ENCODE measurements at regions not wholly inside any gene's neighbourhood (a gene's known extent, or its start where the extent isn't known, plus 50 kb on each side); places are given as distances from the start of the nearest gene placed in this dataset.

GRCh38 chr10:106226828-106227227 lies 937.7 kb downstream of the SORCS1 start:
- no peak overlapping the region for H3K4me3 ChIP-seq (ENCODE audit: low read length)
- no peaks in the 10 kb centered on the region for H3K27me3 ChIP-seq (ENCODE audit: control insufficient read depth, insufficient read depth, low read length)
- no peaks in the 10 kb centered on the region for H3K9me3 ChIP-seq (ENCODE audit: control insufficient read depth, low read depth, low read length)
- H3K36me3 ChIP-seq (ENCODE audit: control insufficient read depth, low read depth, low read length): no peaks in the 10 kb centered on the region
- H3K9ac ChIP-seq (ENCODE audit: low read length): no peak overlapping the region
- H3K4me1 ChIP-seq (ENCODE audit: control insufficient read depth, low read depth, low read length): no peaks in the 10 kb centered on the region
- H3K27ac ChIP-seq (ENCODE audit: low read length): no peak overlapping the region

GRCh38 chr10:106226142-106226541 lies 938.4 kb downstream of the SORCS1 start:
- H3K27ac ChIP-seq (ENCODE audit: low read length): no peak overlapping the region
- H3K9ac ChIP-seq (ENCODE audit: low read length): no peak overlapping the region
- no peaks in the 10 kb centered on the region for H3K27me3 ChIP-seq (ENCODE audit: control insufficient read depth, insufficient read depth, low read length)
- H3K36me3 ChIP-seq (ENCODE audit: control insufficient read depth, low read depth, low read length): no peaks in the 10 kb centered on the region
- no peaks in the 10 kb centered on the region for H3K9me3 ChIP-seq (ENCODE audit: control insufficient read depth, low read depth, low read length)
- no peaks in the 10 kb centered on the region for H3K4me1 ChIP-seq (ENCODE audit: control insufficient read depth, low read depth, low read length)
- H3K4me3 ChIP-seq (ENCODE audit: low read length): no peak overlapping the region

- Histone ChIP-seq H3K9me3 (ENCODE audit: control insufficient read depth, low read depth, low read length) (no peaks in the 10 kb centered on the region), H3K27ac (ENCODE audit: low read length) (no peak overlapping the region), H3K4me1 (ENCODE audit: control insufficient read depth, low read depth, low read length) (no peaks in the 10 kb centered on the region), H3K4me3 (ENCODE audit: low read length) (no peak overlapping the region), H3K9ac (ENCODE audit: low read length) (no peak overlapping the region), H3K36me3 (ENCODE audit: control insufficient read depth, low read depth, low read length) (no peaks in the 10 kb centered on the region), H3K27me3 (ENCODE audit: control insufficient read depth, insufficient read depth, low read length) (no peaks in the 10 kb centered on the region)
Observed at GRCh38 chr10:106224676-106225075, 939.8 kb downstream of the SORCS1 start.

GRCh38 chr10:106217627-106218026 lies 946.9 kb downstream of the SORCS1 start:
- no peak overlapping the region for H3K9ac ChIP-seq (ENCODE audit: low read length)
- no peaks in the 10 kb centered on the region for H3K36me3 ChIP-seq (ENCODE audit: control insufficient read depth, low read depth, low read length)
- no peak overlapping the region for H3K4me3 ChIP-seq (ENCODE audit: low read length)
- H3K27me3 ChIP-seq (ENCODE audit: control insufficient read depth, insufficient read depth, low read length): no peaks in the 10 kb centered on the region
- H3K4me1 ChIP-seq (ENCODE audit: control insufficient read depth, low read depth, low read length): no peaks in the 10 kb centered on the region
- no peaks in the 10 kb centered on the region for H3K9me3 ChIP-seq (ENCODE audit: control insufficient read depth, low read depth, low read length)
- no peak overlapping the region for H3K27ac ChIP-seq (ENCODE audit: low read length)

GRCh38 chr10:106216085-106216484 lies 948.4 kb downstream of the SORCS1 start:
- H3K4me1 ChIP-seq (ENCODE audit: control insufficient read depth, low read depth, low read length): no peaks in the 10 kb centered on the region
- H3K36me3 ChIP-seq (ENCODE audit: control insufficient read depth, low read depth, low read length): no peaks in the 10 kb centered on the region
- H3K27ac ChIP-seq (ENCODE audit: low read length): no peak overlapping the region
- no peak overlapping the region for H3K4me3 ChIP-seq (ENCODE audit: low read length)
- H3K9me3 ChIP-seq (ENCODE audit: control insufficient read depth, low read depth, low read length): no peaks in the 10 kb centered on the region
- H3K9ac ChIP-seq (ENCODE audit: low read length): no peak overlapping the region
- no peaks in the 10 kb centered on the region for H3K27me3 ChIP-seq (ENCODE audit: control insufficient read depth, insufficient read depth, low read length)

- Histone ChIP-seq H3K27ac (ENCODE audit: low read length) (no peak overlapping the region), H3K4me3 (ENCODE audit: low read length) (no peak overlapping the region), H3K27me3 (ENCODE audit: control insufficient read depth, insufficient read depth, low read length) (no peaks in the 10 kb centered on the region), H3K36me3 (ENCODE audit: control insufficient read depth, low read depth, low read length) (no peaks in the 10 kb centered on the region), H3K4me1 (ENCODE audit: control insufficient read depth, low read depth, low read length) (no peaks in the 10 kb centered on the region), H3K9ac (ENCODE audit: low read length) (no peak overlapping the region), H3K9me3 (ENCODE audit: control insufficient read depth, low read depth, low read length) (no peaks in the 10 kb centered on the region)
Observed at GRCh38 chr10:106214243-106214642, 950.3 kb downstream of the SORCS1 start.

GRCh38 chr10:106213493-106213892 lies 951.0 kb downstream of the SORCS1 start:
- H3K36me3 ChIP-seq (ENCODE audit: control insufficient read depth, low read depth, low read length): no peaks in the 10 kb centered on the region
- no peaks in the 10 kb centered on the region for H3K4me1 ChIP-seq (ENCODE audit: control insufficient read depth, low read depth, low read length)
- no peak overlapping the region for H3K4me3 ChIP-seq (ENCODE audit: low read length)
- no peaks in the 10 kb centered on the region for H3K27me3 ChIP-seq (ENCODE audit: control insufficient read depth, insufficient read depth, low read length)
- H3K27ac ChIP-seq (ENCODE audit: low read length): no peak overlapping the region
- no peak overlapping the region for H3K9ac ChIP-seq (ENCODE audit: low read length)
- H3K9me3 ChIP-seq (ENCODE audit: control insufficient read depth, low read depth, low read length): no peaks in the 10 kb centered on the region

- Histone ChIP-seq H3K27me3 (ENCODE audit: control insufficient read depth, insufficient read depth, low read length) (no peaks in the 10 kb centered on the region), H3K27ac (ENCODE audit: low read length) (no peak overlapping the region), H3K9me3 (ENCODE audit: control insufficient read depth, low read depth, low read length) (no peaks in the 10 kb centered on the region), H3K4me3 (ENCODE audit: low read length) (no peak overlapping the region), H3K36me3 (ENCODE audit: control insufficient read depth, low read depth, low read length) (no peaks in the 10 kb centered on the region), H3K9ac (ENCODE audit: low read length) (no peak overlapping the region), H3K4me1 (ENCODE audit: control insufficient read depth, low read depth, low read length) (no peaks in the 10 kb centered on the region)
Observed at GRCh38 chr10:106198275-106198674, 966.2 kb downstream of the SORCS1 start.

GRCh38 chr10:106189292-106189691 lies 975.2 kb downstream of the SORCS1 start:
- no peaks in the 10 kb centered on the region for H3K36me3 ChIP-seq (ENCODE audit: control insufficient read depth, low read depth, low read length)
- no peak overlapping the region for H3K4me3 ChIP-seq (ENCODE audit: low read length)
- H3K9me3 ChIP-seq (ENCODE audit: control insufficient read depth, low read depth, low read length): no peaks in the 10 kb centered on the region
- H3K9ac ChIP-seq (ENCODE audit: low read length): no peak overlapping the region
- H3K27ac ChIP-seq (ENCODE audit: low read length): no peak overlapping the region
- no peaks in the 10 kb centered on the region for H3K27me3 ChIP-seq (ENCODE audit: control insufficient read depth, insufficient read depth, low read length)
- H3K4me1 ChIP-seq (ENCODE audit: control insufficient read depth, low read depth, low read length): no peaks in the 10 kb centered on the region

- Histone ChIP-seq H3K9me3 (ENCODE audit: control insufficient read depth, low read depth, low read length) (no peaks in the 10 kb centered on the region), H3K27ac (ENCODE audit: low read length) (no peak overlapping the region), H3K36me3 (ENCODE audit: control insufficient read depth, low read depth, low read length) (no peaks in the 10 kb centered on the region), H3K9ac (ENCODE audit: low read length) (no peak overlapping the region), H3K27me3 (ENCODE audit: control insufficient read depth, insufficient read depth, low read length) (no peaks in the 10 kb centered on the region), H3K4me1 (ENCODE audit: control insufficient read depth, low read depth, low read length) (no peaks in the 10 kb centered on the region), H3K4me3 (ENCODE audit: low read length) (no peak overlapping the region)
Observed at GRCh38 chr10:106185951-106186350, 978.6 kb downstream of the SORCS1 start.

GRCh38 chr10:106183041-106183440 lies 981.5 kb downstream of the SORCS1 start:
- H3K36me3 ChIP-seq (ENCODE audit: control insufficient read depth, low read depth, low read length): no peaks in the 10 kb centered on the region
- H3K4me3 ChIP-seq (ENCODE audit: low read length): no peak overlapping the region
- no peaks in the 10 kb centered on the region for H3K4me1 ChIP-seq (ENCODE audit: control insufficient read depth, low read depth, low read length)
- no peak overlapping the region for H3K9ac ChIP-seq (ENCODE audit: low read length)
- H3K27me3 ChIP-seq (ENCODE audit: control insufficient read depth, insufficient read depth, low read length): no peaks in the 10 kb centered on the region
- H3K27ac ChIP-seq (ENCODE audit: low read length): no peak overlapping the region
- no peaks in the 10 kb centered on the region for H3K9me3 ChIP-seq (ENCODE audit: control insufficient read depth, low read depth, low read length)

GRCh38 chr10:106182542-106182941 lies 982.0 kb downstream of the SORCS1 start:
- Histone ChIP-seq H3K9me3 (ENCODE audit: control insufficient read depth, low read depth, low read length) (no peaks in the 10 kb centered on the region), H3K36me3 (ENCODE audit: control insufficient read depth, low read depth, low read length) (no peaks in the 10 kb centered on the region), H3K27me3 (ENCODE audit: control insufficient read depth, insufficient read depth, low read length) (no peaks in the 10 kb centered on the region)

More at GRCh38 chr10:106182542-106182941, 982.0 kb downstream of the SORCS1 start:
- H3K9ac ChIP-seq (ENCODE audit: low read length): no peak overlapping the region
- H3K4me3 ChIP-seq (ENCODE audit: low read length): no peak overlapping the region
- H3K27ac ChIP-seq (ENCODE audit: low read length): no peak overlapping the region
- no peaks in the 10 kb centered on the region for H3K4me1 ChIP-seq (ENCODE audit: control insufficient read depth, low read depth, low read length)

Data from iPS-18a (cell line).